ENCODE measurements at regions not wholly inside any gene's neighbourhood (a gene's known extent, or its start where the extent isn't known, plus 50 kb on each side); places are given as distances from the start of the nearest gene placed in this dataset.
"Not testable (repeated sequence)": the region's sequence is repeated elsewhere in the genome, so short reads cannot be mapped to it uniquely, and the experiment has no call there.

- H3K23me2 ChIP-seq (ENCODE audit: insufficient read length, low read depth, low read length, poor library complexity, severe bottlenecking), result no peaks in the 10 kb centered on the region
- H2BK120ac ChIP-seq (ENCODE audit: low read depth, low read length, poor library complexity, severe bottlenecking), result no peak overlapping the region
- H2AK5ac ChIP-seq (ENCODE audit: insufficient read length, low read length), result no peak overlapping the region
- peaks cover 0 to 6% (median 0%) of the 10 kb centered on the region in 3 experiments; a peak in 1 of 7 replicates for H3K36me3 Mint-ChIP-seq (ENCODE audit: insufficient read depth in 1 of 3, low read depth in 3 of 3)
- H3T11ph ChIP-seq (ENCODE audit: low read length), result no peak overlapping the region
- no peak overlapping the region for H3K56ac ChIP-seq (ENCODE audit: insufficient read length, low read depth, low read length)
- no peak overlapping the region for H3K4me2 ChIP-seq (ENCODE audit: insufficient read depth, insufficient read length, low read length)
- no peaks in the 10 kb centered on the region for H4K20me1 ChIP-seq (ENCODE audit: control insufficient read depth, insufficient read depth, insufficient read length)
- no peak overlapping the region for H4K91ac ChIP-seq (ENCODE audit: insufficient read length, low read depth, low read length)
- no peak overlapping the region for H3K9ac ChIP-seq (ENCODE audit: extremely low read depth, insufficient read length, low read length)
- H3K4me1 Mint-ChIP-seq, result peaks cover 5 to 17% of the 10 kb centered on the region in 2 experiments; a peak in 3 of 4 replicates
- no peak overlapping the region for H2BK15ac ChIP-seq (ENCODE audit: low read depth, low read length)
- H3K18ac ChIP-seq (ENCODE audit: insufficient read length, low read depth, low read length), result no peak overlapping the region
- TF ChIP-seq CTCF (conservative IDR thresholded peaks at IDR 0.05), result no peak
- no peak overlapping the region for H2BK20ac ChIP-seq (ENCODE audit: low read depth, low read length, poor library complexity, severe bottlenecking)
- peaks cover 0 to 7% of the 10 kb centered on the region in 2 experiments; a peak in 2 of 5 replicates for H3K9me3 Mint-ChIP-seq
- no peak overlapping the region for H3K27ac ChIP-seq (ENCODE audit: insufficient read length, low read depth, low read length)
- H3K9me3 ChIP-seq (ENCODE audit: control insufficient read depth, low read depth, low read length), result no peaks in the 10 kb centered on the region
- WGBS (ENCODE audit: extremely low coverage, insufficient read length, low lambda C conversion rate), result no CpG with 5 or more reads among the region's 47 CpGs
- no peak overlapping the region for H3K23ac ChIP-seq (ENCODE audit: insufficient read length, low read depth, low read length)
- H2BK12ac ChIP-seq (ENCODE audit: insufficient read length, low read depth, low read length), result no peak overlapping the region
- DNase-seq, result no peak
- no peak overlapping the region for H3K14ac ChIP-seq (ENCODE audit: insufficient read depth, low read length)
- H3K79me2 ChIP-seq (ENCODE audit: insufficient read depth, low read length), result no peaks in the 10 kb centered on the region
- H3K27me3 ChIP-seq (ENCODE audit: insufficient read depth, low read length), result no peaks in the 10 kb centered on the region
- H2AFZ ChIP-seq (ENCODE audit: low read length), result no peak overlapping the region
- H4K5ac ChIP-seq (ENCODE audit: insufficient read length, low read depth, low read length), result no peak overlapping the region
- H3K4me3 Mint-ChIP-seq, result no peak overlapping the region
- H3K27ac Mint-ChIP-seq, result no peak overlapping the region
- H2BK5ac ChIP-seq (ENCODE audit: insufficient read length, low read length), result no peak overlapping the region
- H3K79me1 ChIP-seq (ENCODE audit: insufficient read depth, low read depth, low read length, poor library complexity, severe bottlenecking), result no peaks in the 10 kb centered on the region
- H3K27me3 Mint-ChIP-seq (ENCODE audit: low read depth), result peaks cover 3% of the 10 kb centered on the region; the same call in 1 of the 2 replicates
- H4K8ac ChIP-seq (replicated peaks; ENCODE audit: insufficient read length, low read depth, low read length), result no peak overlapping the region
- H3K4me1 ChIP-seq (ENCODE audit: insufficient read depth, low read length), result no peaks in the 10 kb centered on the region
- H3K4ac ChIP-seq (ENCODE audit: low read depth, low read length), result no peak overlapping the region
Observed at GRCh38 chr10:5576780-5577624, 52.2 kb downstream of the CALML3 start.

- H3K27ac Mint-ChIP-seq; H2BK12ac ChIP-seq (ENCODE audit: insufficient read length, low read depth, low read length); H2BK120ac ChIP-seq (ENCODE audit: low read depth, low read length, poor library complexity, severe bottlenecking); H3K4me1 ChIP-seq (ENCODE audit: insufficient read depth, low read length); H3K36me3 Mint-ChIP-seq (ENCODE audit: insufficient read depth in 1 of 3, low read depth in 3 of 3); H3K9ac ChIP-seq (ENCODE audit: extremely low read depth, insufficient read length, low read length); H2BK20ac ChIP-seq (ENCODE audit: low read depth, low read length, poor library complexity, severe bottlenecking); H4K8ac ChIP-seq (replicated peaks; ENCODE audit: insufficient read length, low read depth, low read length); DNase-seq; H3K27me3 Mint-ChIP-seq (ENCODE audit: low read depth); H2BK15ac ChIP-seq (ENCODE audit: low read depth, low read length); H3K4ac ChIP-seq (ENCODE audit: low read depth, low read length); H3K14ac ChIP-seq (ENCODE audit: insufficient read depth, low read length); H3K27ac ChIP-seq (ENCODE audit: insufficient read length, low read depth, low read length); H2BK5ac ChIP-seq (ENCODE audit: insufficient read length, low read length); H4K5ac ChIP-seq (ENCODE audit: insufficient read length, low read depth, low read length); H4K91ac ChIP-seq (ENCODE audit: insufficient read length, low read depth, low read length); H3K9me3 Mint-ChIP-seq; H3K18ac ChIP-seq (ENCODE audit: insufficient read length, low read depth, low read length); H4K20me1 ChIP-seq (ENCODE audit: control insufficient read depth, insufficient read depth, insufficient read length); H3K56ac ChIP-seq (ENCODE audit: insufficient read length, low read depth, low read length); H3K79me2 ChIP-seq (ENCODE audit: insufficient read depth, low read length); H3K23me2 ChIP-seq (ENCODE audit: insufficient read length, low read depth, low read length, poor library complexity, severe bottlenecking); H2AK5ac ChIP-seq (ENCODE audit: insufficient read length, low read length); H3K4me2 ChIP-seq (ENCODE audit: insufficient read depth, insufficient read length, low read length); H2AFZ ChIP-seq (ENCODE audit: low read length); H3T11ph ChIP-seq (ENCODE audit: low read length); H3K9me3 ChIP-seq (ENCODE audit: control insufficient read depth, low read depth, low read length); H3K27me3 ChIP-seq (ENCODE audit: insufficient read depth, low read length); H3K23ac ChIP-seq (ENCODE audit: insufficient read length, low read depth, low read length); H3K4me3 Mint-ChIP-seq; H3K79me1 ChIP-seq (ENCODE audit: insufficient read depth, low read depth, low read length, poor library complexity, severe bottlenecking): not testable (repeated sequence)
- peaks cover 17 to 31% of the 10 kb centered on the region in 2 experiments for H3K4me1 Mint-ChIP-seq
- WGBS (ENCODE audit: extremely low coverage, insufficient read length, low lambda C conversion rate), result no CpG with 5 or more reads among the region's 4 CpGs
Observed at GRCh38 chr10:5580038-5580428, 55.3 kb downstream of the CALML3 start.
